Left ventricle myocardium inferior (tissue), 1 donor: ENCODE measurements at regions not wholly inside any gene's neighbourhood (a gene's known extent, or its start where the extent isn't known, plus 50 kb on each side); places are given as distances from the start of the nearest gene placed in this dataset.

Experiments used
- DNase-seq: peaks from one replicate; pipeline ENCODE4 v3.0.0-alpha.2; 2020
- H3K27ac ChIP-seq: fragments of 200-600 bp; replicated peaks from 2 replicates; pipeline ENCODE4 v1.8.0; 2021
- H3K27me3 ChIP-seq: fragments of 200-600 bp; 2 replicates; pipeline ENCODE4 v1.8.0; 2021; ENCODE audit warnings: low read depth
- H3K36me3 ChIP-seq: fragments of 200-600 bp; 2 replicates; pipeline ENCODE4 v1.8.0; 2021
- H3K4me1 ChIP-seq: fragments of 200-600 bp; 2 replicates; pipeline ENCODE4 v1.8.0; 2021
- H3K4me3 ChIP-seq: fragments of 200-600 bp; 2 replicates; pipeline ENCODE4 v1.8.0; 2021; ENCODE audit warnings: mild to moderate bottlenecking, moderate library complexity
- H3K9me3 ChIP-seq: fragments of 200-600 bp; replicated peaks from 2 replicates; pipeline ENCODE4 v1.8.0; 2021
- intact Hi-C: fragments of 100-400 bp; cut with micrococcal nuclease; formaldehyde crosslinking; loops from one replicate; pipeline ENCODE4 v1.11.0; 2022
- TF ChIP-seq, protein P1 (sequence below): fragments of 200-600 bp; IDR thresholded peaks from 2 replicates; pipeline ENCODE4 v1.8.0; 2021; ENCODE audit warnings: antibody characterized with exemption, mild to moderate bottlenecking, borderline replicate concordance
- donor health status: DM: no; HTN: yes; CAD: no; lungs with severe emphysema.

DNA sequence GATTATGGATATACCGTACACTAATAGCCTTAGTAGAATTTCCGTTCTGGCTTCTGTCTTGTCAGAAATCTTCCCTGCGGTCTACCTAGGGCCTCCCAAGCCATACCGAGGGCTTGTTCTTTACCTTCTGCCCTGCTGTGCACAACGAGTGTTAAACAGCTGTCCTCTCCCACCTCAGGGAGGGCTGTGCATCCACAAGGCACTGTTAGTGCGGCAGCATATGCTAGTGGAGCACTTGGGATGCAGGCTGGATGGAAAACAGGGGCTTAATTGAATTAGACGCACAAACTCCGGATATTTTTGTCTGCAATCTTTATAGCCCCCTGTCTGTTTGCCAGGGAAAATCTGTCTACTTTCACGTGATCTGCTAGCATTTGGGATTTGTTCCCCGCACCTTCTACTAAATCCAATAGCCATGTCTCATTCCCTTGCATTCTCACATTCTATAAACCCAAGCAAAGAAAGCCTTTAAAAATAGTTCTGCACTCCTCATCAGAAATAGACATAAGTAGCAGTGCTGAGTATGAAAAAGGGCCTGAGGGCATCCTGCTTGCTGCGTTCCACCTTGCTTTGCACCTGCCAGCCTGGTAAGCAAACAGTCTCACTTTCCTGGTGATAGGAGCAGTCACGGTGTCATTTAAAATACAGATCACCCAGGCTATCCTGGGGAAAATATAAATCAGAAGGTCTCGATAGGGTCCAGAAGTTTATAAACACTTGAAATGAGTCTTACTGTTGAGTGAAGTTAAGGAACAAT lies 382.6 kb downstream of the RASEF start:
- Histone ChIP-seq H3K36me3 (no peaks in the 10 kb centered on the region), H3K4me3 (no peak overlapping the region), H3K27ac (no peak overlapping the region), H3K27me3 (no peaks in the 10 kb centered on the region), H3K4me1 (no peaks in the 10 kb centered on the region), H3K9me3 (no peaks in the 10 kb centered on the region)
- no peak for DNase-seq
- intact Hi-C loops: no loop called here
- TF ChIP-seq, protein P1, sequence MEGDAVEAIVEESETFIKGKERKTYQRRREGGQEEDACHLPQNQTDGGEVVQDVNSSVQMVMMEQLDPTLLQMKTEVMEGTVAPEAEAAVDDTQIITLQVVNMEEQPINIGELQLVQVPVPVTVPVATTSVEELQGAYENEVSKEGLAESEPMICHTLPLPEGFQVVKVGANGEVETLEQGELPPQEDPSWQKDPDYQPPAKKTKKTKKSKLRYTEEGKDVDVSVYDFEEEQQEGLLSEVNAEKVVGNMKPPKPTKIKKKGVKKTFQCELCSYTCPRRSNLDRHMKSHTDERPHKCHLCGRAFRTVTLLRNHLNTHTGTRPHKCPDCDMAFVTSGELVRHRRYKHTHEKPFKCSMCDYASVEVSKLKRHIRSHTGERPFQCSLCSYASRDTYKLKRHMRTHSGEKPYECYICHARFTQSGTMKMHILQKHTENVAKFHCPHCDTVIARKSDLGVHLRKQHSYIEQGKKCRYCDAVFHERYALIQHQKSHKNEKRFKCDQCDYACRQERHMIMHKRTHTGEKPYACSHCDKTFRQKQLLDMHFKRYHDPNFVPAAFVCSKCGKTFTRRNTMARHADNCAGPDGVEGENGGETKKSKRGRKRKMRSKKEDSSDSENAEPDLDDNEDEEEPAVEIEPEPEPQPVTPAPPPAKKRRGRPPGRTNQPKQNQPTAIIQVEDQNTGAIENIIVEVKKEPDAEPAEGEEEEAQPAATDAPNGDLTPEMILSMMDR: no peak

- no peak overlapping the region for H3K27ac ChIP-seq
These were observed 381.1 kb downstream of the RASEF start for GRCh38 chr9:82681809-82682208.

DNA sequence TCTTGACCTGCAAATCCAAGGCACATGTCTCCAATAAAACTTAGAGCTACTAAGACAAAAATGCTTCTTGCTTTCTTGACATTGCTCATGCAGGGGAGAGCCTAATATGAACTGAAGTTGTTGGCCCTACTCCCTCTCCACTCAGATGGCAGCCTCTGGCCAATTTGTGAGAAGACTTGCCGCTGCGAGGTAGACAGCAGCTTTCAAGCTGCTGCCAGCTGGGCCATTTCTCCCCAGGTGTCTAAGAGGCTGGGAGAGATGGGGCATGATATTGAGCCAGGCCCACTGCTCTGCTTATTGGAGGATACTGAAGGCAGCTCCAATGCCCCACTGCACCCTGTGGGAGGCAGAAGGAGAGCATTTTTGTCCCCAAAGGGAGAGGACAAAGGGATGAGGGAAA lies 380.5 kb downstream of the RASEF start:
- intact Hi-C loops: no loop called here
- no peaks in the 10 kb centered on the region for H3K4me1 ChIP-seq
- TF ChIP-seq, protein P1: no peak
- DNase-seq: no peak
- H3K4me3 ChIP-seq: no peak overlapping the region
- no peaks in the 10 kb centered on the region for H3K36me3 ChIP-seq
- no peaks in the 10 kb centered on the region for H3K9me3 ChIP-seq
- no peaks in the 10 kb centered on the region for H3K27me3 ChIP-seq
- no peak overlapping the region for H3K27ac ChIP-seq

More at GRCh38 chr9:82681809-82682208, 381.1 kb downstream of the RASEF start:
- Histone ChIP-seq H3K36me3 (no peaks in the 10 kb centered on the region), H3K9me3 (no peaks in the 10 kb centered on the region), H3K4me3 (no peak overlapping the region), H3K4me1 (no peaks in the 10 kb centered on the region), H3K27me3 (no peaks in the 10 kb centered on the region)
- intact Hi-C loops: no loop called here
- TF ChIP-seq, protein P1: no peak
- DNase-seq: no peak

- H3K4me1 ChIP-seq: no peaks in the 10 kb centered on the region
- no peak for DNase-seq
These were observed 367.2 kb downstream of the RASEF start for GRCh38 chr9:82695704-82696103.

DNA sequence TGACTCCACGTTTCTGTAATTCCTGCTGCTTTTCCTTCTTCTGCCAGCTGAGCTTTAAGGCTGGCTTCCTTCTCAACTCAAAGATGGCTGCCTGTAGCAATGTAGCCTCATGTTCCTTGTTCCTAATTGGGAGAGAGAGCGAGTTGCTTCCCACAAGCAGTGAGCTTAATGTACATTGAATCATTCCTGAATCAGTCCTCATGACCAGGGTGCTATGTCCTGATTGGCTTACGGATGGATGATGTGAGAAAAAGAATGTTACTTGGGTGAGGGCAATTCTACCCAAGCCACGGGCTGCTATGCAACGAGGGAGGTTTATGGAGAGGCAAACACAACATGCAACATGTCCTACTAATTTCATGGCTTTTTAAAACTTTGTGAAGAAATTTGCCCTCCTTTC lies 356.2 kb downstream of the RASEF start:
- Histone ChIP-seq H3K27ac (no peak overlapping the region), H3K27me3 (no peaks in the 10 kb centered on the region), H3K36me3 (no peaks in the 10 kb centered on the region), H3K4me3 (no peak overlapping the region), H3K4me1 (no peaks in the 10 kb centered on the region), H3K9me3 (no peaks in the 10 kb centered on the region)
- TF ChIP-seq, protein P1: no peak
- intact Hi-C loops: no loop called here
- no peak for DNase-seq

More at GRCh38 chr9:82695704-82696103, 367.2 kb downstream of the RASEF start:
- Histone ChIP-seq H3K27me3 (no peaks in the 10 kb centered on the region), H3K4me3 (no peak overlapping the region), H3K27ac (no peak overlapping the region), H3K9me3 (peaks cover 54% of the 10 kb centered on the region), H3K36me3 (no peaks in the 10 kb centered on the region)
- TF ChIP-seq, protein P1: no peak
- intact Hi-C loops: no loop called here
